ENCODE measurements at regions not wholly inside any gene's neighbourhood (a gene's known extent, or its start where the extent isn't known, plus 50 kb on each side); places are given as distances from the start of the nearest gene placed in this dataset.

DNA sequence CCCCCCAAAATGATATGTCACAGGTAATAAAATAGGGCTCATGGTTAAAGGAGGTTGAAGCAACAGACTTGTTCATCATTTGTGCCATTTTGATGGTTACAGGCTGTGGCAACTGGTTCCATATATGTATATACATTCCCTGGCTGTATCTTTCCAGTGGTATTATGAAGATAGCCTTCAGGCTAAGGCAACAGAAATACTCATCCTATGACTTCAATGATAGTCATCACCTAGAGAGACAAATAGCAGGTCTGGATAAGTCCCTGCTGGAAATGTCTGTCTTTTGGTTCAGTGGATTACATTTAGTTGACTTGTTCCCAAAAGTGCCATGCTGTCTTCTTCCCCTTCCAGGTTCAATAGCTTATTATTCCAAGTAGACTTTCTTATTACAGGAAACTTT, 997.4 kb downstream of the FLRT2 start:
- no peak for DNase-seq (ENCODE audit: low read depth, low spot score)

DNA sequence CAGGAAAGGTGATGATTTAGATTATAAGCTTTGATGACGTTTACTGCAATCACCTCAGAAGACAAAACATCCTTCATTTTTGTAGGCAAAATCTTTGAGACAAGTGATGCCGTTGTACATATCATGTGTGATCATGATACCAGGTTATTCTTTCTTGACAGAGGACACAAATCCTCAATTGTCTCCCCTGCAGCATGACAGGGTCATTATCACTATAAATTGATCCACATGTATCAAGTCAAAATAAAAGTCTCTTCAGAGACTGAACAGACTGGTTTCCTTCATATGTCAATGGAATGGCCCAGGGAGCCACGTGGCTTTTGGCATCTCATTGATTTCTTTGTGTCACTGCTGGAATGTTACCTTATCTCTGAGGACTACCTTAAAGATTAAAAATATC, 995.7 kb downstream of the FLRT2 start:
- DNase-seq (ENCODE audit: low read depth, low spot score) = no peak

DNA sequence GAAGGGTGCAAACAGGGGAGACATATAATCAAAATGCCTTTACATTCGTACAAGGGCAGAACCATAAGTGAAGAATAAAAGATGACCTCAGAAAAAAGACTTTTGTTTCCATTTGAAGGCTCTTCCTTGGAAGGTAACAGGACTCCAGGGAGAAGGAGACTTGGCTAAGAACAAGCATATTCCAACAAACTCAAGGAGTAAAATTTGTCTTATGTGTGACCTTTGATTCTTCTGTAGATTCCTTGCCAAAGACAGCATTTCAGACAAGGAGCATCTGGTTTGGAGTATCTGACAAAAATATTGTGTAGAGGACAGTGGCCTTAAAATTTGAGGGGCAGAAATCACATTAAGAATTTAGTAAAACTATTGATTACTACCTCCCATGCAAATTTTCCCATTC, 991.9 kb downstream of the FLRT2 start:
- DNase-seq (ENCODE audit: low read depth, low spot score) = no peak

DNA sequence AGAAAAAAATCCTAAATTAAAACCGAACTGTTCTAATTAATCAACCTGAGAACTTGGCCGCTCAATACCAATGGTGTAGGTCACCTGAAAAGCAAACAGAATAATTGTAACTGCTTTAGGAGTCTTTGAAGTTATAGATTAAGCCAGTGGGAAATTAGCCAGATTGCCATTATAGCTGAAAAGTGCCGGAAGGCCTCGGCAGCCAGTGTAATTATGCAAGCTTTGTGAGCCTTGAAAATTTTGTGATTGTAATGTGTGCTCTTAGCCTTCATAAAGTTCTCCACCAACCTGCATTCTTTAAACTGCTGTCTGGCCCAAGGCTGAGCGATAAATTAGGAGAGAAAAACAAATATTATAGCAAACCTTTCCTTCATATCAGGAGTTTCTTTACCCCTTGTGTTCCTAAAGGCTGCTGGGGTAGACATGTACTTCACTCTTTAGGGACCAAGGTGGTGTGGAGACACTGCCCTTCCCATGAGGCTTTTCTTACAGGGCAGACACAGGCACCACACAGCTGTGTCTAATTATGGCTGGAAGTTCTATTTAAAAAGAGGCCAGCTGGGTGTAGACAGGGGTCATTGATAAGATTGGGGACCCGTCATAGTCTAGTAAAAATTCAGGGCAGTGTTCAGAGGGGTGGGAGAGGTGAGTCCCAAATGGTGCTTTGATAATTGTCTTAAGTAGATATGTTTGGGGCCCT, 991.2 kb downstream of the FLRT2 start:
- DNase-seq (ENCODE audit: low read depth, low spot score) = no peak

DNA sequence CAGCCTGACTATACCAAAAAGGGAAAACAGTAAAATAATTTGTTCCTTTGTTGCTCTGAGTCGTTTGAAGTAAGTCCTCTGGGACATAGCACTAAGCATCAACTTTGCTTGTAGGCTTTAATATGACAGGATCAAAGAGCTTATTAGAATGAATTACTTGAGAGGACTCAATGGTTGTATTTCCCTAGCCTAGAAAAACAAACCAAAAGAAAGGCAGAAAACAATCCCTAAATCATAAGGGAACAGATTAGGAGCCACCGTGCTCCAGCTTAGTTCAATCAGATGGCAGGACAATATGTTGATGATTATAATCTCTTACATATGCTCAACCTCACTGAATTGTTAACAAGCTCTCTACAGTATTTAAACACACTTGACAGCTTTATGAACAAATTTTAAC, 988.4 kb downstream of the FLRT2 start:
- DNase-seq (ENCODE audit: low read depth, low spot score) = no peak

DNA sequence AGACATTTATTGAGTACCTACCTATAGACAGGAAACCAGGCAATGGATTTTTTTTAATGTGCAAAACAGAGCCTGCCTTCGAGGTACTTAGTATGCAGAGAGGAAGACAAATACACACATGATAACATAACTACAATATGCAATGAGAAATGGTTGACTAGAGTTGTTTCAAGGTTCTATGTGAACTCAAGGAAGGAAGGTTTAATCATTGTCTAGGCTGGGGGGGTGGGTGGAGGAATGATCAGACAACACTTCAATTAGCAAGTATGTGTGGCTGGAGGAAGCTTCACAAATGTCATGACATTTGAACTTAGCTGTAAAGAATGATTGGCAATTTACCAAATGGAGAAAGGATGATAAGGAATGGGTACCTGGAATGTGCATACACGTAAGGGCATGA, 985.3 kb downstream of the FLRT2 start:
- DNase-seq (ENCODE audit: low read depth, low spot score) = no peak

DNA sequence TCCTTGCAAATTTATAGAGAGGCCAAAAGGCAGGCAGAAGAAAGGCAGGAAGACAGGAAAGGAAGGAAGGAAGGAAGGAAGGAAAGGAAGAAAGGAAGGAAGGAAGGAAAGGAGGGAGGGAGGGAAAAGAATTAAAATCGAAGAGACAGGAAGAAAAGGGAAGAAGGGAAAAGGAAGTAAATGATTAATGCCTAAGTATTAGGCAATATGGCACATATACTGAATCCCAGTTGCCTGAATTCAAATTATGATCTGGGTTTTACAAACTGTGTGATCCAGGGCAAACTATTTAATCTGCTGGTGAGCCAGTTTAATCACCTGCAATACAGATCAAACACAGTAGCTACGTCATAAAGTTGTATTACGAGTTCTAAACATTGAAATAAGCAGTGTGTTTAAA, 983.6 kb downstream of the FLRT2 start:
- no peak for DNase-seq (ENCODE audit: low read depth, low spot score)

DNA sequence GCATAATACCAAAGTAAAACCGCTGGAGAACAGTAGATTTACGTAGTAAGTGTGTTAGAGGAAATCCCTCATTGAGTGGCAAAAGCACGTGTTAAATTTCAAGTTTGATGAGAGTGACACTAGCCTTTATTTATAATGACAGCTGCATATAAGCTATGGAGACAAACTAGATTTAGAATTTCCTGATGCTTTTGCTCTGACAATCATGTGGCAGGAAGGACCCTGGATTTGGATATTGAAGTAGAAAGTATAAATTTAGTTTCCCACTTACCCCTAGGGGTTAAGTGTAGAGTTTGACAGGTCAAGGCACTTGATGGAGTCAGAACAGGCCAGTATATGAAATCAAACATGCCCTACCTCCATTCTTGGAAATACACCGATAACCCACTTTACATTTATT, 983.1 kb downstream of the FLRT2 start:
- no peak for DNase-seq (ENCODE audit: low read depth, low spot score)

DNA sequence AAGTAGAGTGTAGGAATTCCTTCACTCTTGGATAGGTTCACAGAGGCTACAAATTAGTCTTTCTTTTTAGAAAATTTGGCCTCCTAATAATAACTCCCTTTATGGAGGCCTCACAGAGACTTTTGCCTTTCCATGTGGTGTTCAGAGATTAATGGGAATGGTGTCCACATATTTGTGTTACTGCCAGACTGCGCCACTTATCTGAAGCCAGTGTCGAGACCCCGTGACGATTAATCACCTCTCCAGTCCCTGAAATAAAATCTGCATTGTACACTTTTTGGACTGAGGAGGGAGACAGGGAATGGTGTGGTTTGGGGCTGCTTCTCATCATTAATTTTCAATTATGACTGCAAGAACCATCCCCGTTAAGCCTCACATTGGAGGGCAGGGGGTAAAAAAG, 980.5 kb downstream of the FLRT2 start:
- DNase-seq (ENCODE audit: low read depth, low spot score) = no peak

DNA sequence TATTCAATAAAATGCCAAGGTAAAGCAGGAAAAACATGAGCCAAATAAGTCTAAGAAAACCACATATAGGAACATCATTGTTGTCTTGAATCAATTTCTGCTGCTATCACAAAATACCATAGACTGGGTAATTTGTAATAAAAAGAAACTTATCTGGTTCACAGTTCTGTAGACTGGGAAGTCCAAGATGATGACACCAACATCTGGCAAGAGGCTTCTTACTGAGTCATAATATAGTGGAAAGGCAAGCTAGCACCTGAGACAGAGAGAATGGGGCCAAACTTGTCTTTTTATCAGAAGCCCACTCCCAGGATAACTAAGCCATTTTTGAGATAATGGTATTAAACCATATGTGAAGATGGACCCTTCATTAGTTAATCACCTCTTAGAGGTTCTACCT, 975.9 kb downstream of the FLRT2 start:
- DNase-seq (ENCODE audit: low read depth, low spot score) = no peak

DNA sequence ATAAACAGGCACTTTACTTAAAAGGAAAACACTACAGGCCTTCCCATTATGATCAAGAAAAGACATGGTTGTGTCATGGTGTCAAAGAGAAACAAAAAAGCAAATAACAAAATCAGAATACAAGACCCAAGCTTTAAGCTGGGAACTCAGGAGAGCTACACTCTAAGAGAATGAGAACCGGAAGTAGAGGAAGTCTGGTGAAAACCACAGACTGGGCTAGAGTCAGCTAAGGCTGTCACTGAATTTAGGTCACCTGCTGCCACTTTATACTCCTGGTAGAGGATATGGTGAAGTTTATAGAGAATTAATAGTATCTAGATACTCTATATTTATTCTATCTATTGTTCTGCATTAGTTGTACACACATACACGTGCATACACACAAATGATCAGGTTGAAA, 971.7 kb downstream of the FLRT2 start:
- no peak for DNase-seq (ENCODE audit: low read depth, low spot score)

DNA sequence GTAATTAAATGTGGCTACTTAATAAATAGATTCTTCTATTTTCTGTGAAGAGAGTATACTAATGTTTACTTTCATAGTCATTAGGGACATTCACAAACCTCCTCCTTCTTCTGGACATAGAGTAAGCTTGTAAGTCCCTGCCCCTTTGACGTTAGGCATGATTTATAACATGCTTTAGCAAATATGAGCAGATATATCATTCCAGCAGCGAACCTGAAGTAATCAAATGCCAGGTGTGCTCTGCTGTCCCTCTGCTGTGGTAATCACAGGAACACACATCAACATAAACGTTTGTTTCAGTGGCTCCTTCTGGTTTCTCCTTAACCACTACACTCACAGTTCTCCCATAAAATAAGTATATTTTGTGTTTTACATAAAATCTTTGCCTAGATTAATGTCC, 961.8 kb downstream of the FLRT2 start:
- no peak for DNase-seq (ENCODE audit: low read depth, low spot score)

DNA sequence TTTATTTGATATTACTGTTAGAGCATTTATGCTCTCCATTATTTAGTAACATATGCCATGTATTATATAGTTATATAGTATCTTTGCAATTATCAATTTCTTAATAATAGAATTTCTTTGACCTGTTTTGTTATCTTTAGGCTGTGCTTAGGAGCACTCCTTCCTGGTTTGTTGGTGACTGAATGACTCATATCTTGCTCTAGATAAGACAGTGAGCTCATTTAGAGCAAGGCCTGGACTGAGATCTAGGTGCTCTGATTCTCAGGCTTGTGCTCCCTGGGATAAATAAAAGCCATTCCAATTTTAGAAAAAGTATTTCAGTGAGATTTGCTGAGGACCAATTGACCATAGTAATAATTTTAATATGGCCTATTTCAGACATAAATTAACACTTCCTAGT, 951.2 kb downstream of the FLRT2 start:
- no peak for DNase-seq (ENCODE audit: low read depth, low spot score)

DNA sequence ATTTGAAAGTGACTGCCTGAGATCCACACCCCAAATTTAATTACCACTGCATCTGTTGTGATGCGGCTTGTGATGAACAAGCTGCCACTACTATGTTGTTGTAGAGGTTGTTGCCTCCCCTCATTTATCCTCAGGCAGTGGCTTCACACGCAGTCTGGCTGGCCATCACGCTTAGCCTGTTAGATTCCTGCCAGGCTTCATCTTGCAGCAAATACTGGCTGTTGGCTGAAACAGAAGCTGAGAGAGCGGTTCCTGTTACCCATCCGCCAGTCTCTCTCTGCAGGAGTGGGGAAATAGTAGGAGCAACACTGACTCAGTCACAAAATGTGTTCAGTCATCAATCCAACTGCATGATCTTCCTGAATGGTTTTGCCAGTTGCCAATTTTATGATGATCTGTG, 934.4 kb downstream of the FLRT2 start:
- no peak for DNase-seq (ENCODE audit: low read depth, low spot score)

DNA sequence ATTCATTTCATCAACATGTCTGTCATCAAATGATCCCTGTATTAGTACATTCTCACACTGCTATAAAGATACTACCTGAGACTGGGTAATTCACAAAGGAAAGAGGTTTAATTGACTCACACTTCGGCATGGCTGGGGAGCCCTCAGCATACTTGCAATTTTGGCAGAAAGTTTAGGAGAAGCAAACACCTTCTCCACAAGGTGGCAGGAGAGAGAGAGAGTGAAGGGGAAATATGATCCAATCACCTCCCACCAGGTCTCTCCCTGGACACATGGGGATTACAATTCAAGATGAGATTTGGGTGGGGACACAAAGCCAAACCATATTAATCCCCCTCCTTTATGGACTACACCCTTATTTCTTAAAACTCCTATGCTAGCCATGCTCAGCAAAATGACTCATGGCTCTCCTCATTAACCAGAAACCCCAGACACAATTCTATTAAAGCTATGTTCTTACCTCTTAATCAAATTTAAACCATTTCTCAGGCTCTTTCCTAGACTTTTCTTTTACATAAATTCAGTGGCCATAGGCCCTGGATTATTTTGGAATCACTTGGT, 932.3 kb downstream of the FLRT2 start:
- DNase-seq (ENCODE audit: low read depth, low spot score) = no peak

DNA sequence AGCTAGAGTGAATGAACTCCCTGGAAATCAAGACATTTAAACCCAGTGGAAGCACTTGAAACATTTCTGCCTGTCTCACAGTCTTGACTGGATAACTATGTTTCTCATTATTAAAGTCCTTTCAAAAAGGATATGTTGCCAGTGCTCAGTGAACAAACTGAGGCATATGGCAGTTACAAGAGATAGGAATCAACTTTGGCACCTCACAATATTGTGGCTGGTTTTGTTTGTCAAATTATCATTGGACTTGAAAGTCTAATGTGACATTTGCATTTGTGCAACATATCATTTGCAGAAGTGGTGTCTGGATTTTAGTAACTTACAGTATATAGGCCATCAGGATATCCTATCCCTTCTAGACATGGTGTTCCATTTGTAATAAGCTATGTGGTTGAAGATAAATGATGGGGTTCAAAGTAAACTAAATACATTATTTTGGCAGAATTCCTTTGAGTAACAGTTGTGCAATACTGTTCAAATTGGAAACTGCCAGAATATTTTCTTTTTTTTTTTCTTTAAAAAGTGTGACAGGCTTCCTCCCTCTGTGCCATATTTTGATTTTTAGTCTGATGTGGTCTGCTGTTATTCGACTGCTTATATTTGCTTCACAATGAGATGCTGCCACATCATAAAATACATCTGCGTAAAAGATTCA, 927.7 kb downstream of the FLRT2 start:
- no peak for DNase-seq (ENCODE audit: low read depth, low spot score)

DNA sequence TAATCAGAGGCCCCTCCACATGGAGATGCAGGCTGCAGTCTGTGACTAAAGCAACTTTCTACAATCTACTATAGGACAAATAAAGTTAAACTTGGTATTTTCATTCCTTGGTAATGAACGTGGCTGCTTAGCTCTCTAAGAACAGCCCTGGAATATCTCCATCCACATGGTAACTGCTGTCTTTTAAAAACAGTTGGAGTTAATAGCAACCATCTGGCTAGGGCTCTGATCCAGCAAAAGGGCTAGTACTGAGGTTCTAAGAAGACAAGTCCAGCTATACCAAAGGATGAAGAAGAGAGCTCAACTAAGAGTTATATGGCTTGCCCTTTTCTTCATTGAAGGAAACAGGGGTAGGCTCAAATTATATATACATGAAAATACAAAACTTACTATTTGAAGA, 920.1 kb downstream of the FLRT2 start:
- DNase-seq (ENCODE audit: low read depth, low spot score) = no peak

DNA sequence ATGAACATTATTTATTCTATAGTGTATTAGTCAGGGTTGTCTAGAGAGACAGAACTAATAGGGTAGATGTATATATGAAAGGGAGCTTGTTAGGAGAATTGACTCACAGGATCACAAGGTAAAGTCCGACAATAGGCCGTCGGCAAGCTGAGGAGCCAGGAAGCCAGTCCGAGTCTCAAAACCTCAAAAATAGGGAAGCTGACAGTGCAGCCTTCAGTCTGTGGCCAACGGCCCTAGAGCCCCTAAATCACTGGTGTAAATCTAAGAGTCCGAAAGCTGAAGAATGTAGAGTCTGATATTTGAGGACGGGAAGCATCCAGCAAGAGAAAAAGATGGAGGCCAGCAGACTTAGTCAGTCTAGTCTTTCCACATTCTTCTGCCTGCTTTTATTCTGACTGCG, 912.2 kb downstream of the FLRT2 start:
- no peak for DNase-seq (ENCODE audit: low read depth, low spot score)

DNA sequence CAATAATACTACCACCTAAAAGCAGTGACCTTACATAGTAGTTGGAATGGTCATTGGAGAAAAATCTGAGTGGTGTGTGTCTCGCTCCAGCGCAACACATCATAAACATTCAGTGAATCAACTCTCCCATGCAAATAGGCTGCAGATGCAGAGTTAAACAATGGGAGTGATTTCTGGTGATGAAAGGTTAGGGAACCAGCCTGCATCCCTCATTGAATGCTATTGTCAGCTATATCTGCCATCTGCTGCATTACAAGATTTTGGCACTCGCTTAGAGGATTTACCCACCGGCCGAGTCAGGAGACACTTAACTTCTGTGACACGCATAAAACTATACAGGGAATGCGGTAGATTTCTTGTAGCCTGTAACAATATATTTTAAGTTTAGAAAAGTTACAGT, 900.9 kb downstream of the FLRT2 start:
- no peak for DNase-seq (ENCODE audit: low read depth, low spot score)

DNA sequence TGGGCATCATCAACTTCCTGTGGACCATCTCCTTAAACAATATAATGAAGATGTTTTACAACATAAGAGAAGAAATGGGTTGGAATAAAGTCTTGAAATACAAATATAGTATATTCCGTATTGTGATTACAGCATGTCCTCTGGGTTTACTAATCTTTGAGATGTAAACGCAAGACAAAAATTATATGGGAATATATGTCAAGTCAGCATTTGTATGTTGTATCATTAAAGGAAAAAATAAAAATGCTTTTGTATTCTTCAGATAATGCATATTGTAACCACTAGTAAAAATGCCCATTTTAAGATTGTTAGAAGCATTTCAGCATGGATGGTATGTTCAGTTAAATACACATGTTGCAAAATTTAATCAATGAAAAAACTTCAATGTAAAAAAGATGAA, 893.3 kb downstream of the FLRT2 start:
- no peak for DNase-seq (ENCODE audit: low read depth, low spot score)

DNA sequence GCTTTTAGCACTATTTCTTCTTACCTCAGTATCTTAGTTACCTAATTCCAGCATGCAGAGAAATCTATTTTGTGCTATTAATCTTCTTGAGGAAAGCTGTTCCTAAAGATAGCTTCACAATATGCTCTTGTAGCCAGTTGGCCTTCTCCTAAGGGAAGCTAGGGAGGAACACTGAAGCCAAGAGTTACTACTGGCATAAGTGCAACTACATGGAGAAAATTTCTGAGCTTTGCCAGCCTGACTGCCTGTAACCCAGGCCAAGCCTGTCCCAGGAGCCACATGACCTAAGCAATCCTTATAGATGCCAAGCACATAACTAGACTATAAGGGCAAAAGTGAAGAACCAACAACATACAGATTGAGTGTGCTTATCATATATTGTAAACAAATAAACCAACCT, 890.2 kb downstream of the FLRT2 start:
- DNase-seq (ENCODE audit: low read depth, low spot score) = no peak

DNA sequence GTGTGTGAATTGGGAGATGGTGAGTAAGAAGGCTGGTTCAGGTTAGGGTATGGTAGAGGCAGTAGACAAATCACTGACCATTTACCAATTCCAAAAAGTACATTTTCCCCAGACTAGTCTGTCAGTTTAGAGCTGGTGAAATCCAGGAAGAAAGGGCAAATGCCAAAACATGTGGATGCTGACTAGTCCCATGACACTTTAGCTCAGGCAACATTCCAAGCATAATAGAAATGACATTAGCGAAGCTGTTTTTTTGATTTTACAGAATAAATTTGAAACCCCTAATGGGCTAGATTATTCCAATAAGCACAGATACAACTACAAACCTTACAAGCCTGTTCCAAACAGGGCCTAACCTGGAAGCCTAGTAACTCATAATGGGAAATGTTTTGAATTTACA, 884.2 kb downstream of the FLRT2 start:
- DNase-seq (ENCODE audit: low read depth, low spot score) = no peak

DNA sequence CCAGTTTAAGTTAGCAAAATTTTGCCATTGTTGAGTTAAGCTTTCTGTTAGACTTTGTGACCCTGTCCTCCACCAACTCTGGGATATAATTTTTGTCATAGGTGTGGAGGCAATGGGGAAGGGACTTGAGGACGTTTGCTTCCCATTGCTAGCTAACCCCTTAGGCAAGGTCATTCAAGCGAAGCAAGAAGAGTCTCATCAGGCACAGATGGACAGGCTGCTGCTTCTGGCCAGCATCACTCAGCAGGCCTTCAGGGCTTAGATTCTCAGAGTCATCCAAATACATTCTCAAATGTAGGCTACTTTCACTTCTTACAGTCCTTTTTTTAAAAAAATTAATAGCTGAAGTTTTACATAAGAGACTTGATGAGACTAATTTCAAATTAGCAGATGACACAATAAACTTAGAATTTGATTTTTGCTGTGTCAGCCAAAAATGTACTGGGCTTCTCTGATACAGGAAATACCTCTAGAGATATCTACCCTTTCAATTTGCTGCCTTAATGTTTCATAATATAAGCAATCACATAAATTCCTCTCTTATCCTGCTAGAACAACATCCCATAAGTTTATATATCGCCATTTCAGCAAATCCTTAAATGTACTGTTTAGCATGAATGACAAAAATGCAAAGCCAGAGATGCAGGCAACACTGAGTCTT, 875.2 kb downstream of the FLRT2 start:
- DNase-seq (ENCODE audit: low read depth, low spot score) = no peak

Measured in activated CD4-positive, CD25-positive, alpha-beta regulatory T cell treated with anti-CD3 and anti-CD28 coated beads, Interleukin-2, amount 50 U/mL, for 16 hours (primary cell).